K562 (cell line): ENCODE measurements at regions not wholly inside any gene's neighbourhood (a gene's known extent, or its start where the extent isn't known, plus 50 kb on each side); places are given as distances from the start of the nearest gene placed in this dataset.

ENCODE experiments used
- CBFA2T3 ChIP-seq: fragments of 450-650 bp; IDR thresholded peaks from 2 replicates; pipeline ENCODE4 v1.6.1; 2017
- EP300 ChIP-seq: IDR thresholded peaks from 2 replicates; pipeline ENCODE4 v1.6.1; 2012; ENCODE audit warnings: low read length, improper control_type of control experiment
- EZH2 ChIP-seq: IDR thresholded peaks from 2 replicates; pipeline ENCODE4 v1.6.1; 2012; ENCODE audit warnings: low read depth, mild to moderate bottlenecking, inconsistent platforms, low read length, borderline replicate concordance
- HCFC1 ChIP-seq: IDR thresholded peaks from 2 replicates; pipeline ENCODE4 v1.6.1; 2012; ENCODE audit warnings: low read depth, low read length, improper control_type of control experiment
- MAX ChIP-seq: sonication (generic); formaldehyde crosslinking; IDR thresholded peaks from 2 replicates; pipeline ENCODE4 v1.9.0; 2022; ENCODE audit warnings: mild to moderate bottlenecking, missing genetic modification reagents
- NCOA2 ChIP-seq, 2 experiments: fragments of 450-650 bp; IDR thresholded peaks; 2 replicates each; pipeline ENCODE4 v1.6.1; 2018; ENCODE audit warnings: mild to moderate bottlenecking in 2 of 2, moderate library complexity in 1 of 2; ENCODE audit not compliant: partially characterized antibody in 2 of 2
- POLR2A ChIP-seq: fragments of 450-650 bp; conservative IDR thresholded peaks from 2 replicates; pipeline ENCODE4 v1.6.1; 2016
- POLR2AphosphoS5 ChIP-seq: IDR thresholded peaks from 2 replicates; pipeline ENCODE4 v1.6.1; 2011; ENCODE audit warnings: mild to moderate bottlenecking, low read depth, low read length, moderate library complexity; ENCODE audit not compliant: control insufficient read depth, insufficient read depth
- SIN3B ChIP-seq: fragments of 450-650 bp; IDR thresholded peaks from 2 replicates; pipeline ENCODE4 v1.6.1; 2017; ENCODE audit warnings: low read depth, mild to moderate bottlenecking, moderate library complexity
- TAF1 ChIP-seq: IDR thresholded peaks from 2 replicates; pipeline ENCODE4 v1.6.1; 2011; ENCODE audit warnings: mild to moderate bottlenecking, low read length, moderate library complexity; ENCODE audit not compliant: insufficient read depth, control insufficient read depth, severe bottlenecking; ENCODE audit errors: extremely low read depth
- TEAD1 ChIP-seq, 2 experiments: fragments of 450-650 bp in 1 of 2; sonication (generic) in 1 of 2; formaldehyde crosslinking; IDR thresholded peaks; 2 replicates each; pipeline versions ENCODE4 v1.4.0 to v1.8.0; 2020 to 2022; ENCODE audit warnings: mild to moderate bottlenecking in 2 of 2, missing genetic modification reagents in 1 of 2
- UBTF ChIP-seq, 2 experiments: IDR thresholded peaks; 2 replicates each; pipeline ENCODE4 v1.6.1; 2012; ENCODE audit warnings: improper control_type of control experiment in 2 of 2, low read depth in 2 of 2, low read length in 2 of 2, borderline replicate concordance in 1 of 2
- TF ChIP-seq, protein P1 (sequence below), 3 experiments: IDR thresholded peaks in 2 of 3; conservative IDR thresholded peaks in 1 of 3; 2 replicates each; pipeline ENCODE4 v1.5.1; 2011 to 2012; ENCODE audit warnings: low read length in 3 of 3, mild to moderate bottlenecking in 3 of 3, control low read depth in 2 of 3, improper control_type of control experiment in 1 of 3, inconsistent platforms in 1 of 3, low read depth in 1 of 3, mixed read lengths in 1 of 3, moderate library complexity in 1 of 3; ENCODE audit not compliant: insufficient read depth in 2 of 3

DNA sequence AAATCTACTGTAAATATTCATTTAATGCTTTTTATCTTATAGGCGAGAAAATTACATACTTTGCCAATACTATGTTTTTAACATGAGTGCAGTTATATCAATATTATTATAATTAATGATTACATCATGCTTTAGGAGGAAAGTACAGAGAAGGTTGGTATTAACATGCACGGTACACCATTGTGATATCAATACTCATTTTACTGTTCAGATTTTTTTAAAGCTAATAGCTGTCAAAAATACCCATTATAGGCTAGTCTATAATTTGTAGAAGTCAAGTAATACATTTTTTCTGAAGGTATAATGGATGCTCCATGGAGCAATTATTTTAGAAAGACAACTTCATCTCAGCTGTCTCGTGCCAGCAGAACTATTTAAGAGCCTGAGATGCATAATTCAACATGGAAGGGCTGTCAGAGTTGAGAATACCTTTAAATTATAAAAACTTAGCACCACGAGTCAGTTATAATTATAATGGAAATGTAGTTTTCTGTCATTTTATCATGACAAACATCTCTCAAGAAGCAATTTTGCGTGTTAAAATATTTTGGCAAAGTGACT is 1641.7 kb upstream of the ACVR2A start:
- TF ChIP-seq, protein P1, sequence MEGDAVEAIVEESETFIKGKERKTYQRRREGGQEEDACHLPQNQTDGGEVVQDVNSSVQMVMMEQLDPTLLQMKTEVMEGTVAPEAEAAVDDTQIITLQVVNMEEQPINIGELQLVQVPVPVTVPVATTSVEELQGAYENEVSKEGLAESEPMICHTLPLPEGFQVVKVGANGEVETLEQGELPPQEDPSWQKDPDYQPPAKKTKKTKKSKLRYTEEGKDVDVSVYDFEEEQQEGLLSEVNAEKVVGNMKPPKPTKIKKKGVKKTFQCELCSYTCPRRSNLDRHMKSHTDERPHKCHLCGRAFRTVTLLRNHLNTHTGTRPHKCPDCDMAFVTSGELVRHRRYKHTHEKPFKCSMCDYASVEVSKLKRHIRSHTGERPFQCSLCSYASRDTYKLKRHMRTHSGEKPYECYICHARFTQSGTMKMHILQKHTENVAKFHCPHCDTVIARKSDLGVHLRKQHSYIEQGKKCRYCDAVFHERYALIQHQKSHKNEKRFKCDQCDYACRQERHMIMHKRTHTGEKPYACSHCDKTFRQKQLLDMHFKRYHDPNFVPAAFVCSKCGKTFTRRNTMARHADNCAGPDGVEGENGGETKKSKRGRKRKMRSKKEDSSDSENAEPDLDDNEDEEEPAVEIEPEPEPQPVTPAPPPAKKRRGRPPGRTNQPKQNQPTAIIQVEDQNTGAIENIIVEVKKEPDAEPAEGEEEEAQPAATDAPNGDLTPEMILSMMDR (IDR thresholded peaks at IDR 0.05 in 2 of 3, conservative IDR thresholded peaks at IDR 0.05 in 1 of 3; ENCODE audit: insufficient read depth in 2 of 3, low read depth in 1 of 3, low read length in 3 of 3): no peak
- TF ChIP-seq EP300 (no peak), CBFA2T3 (no peak), SIN3B (no peak), TEAD1 (CRISPR knock-in tag; IDR thresholded peaks at IDR 0.05) (no peak), UBTF (IDR thresholded peaks at IDR 0.05; ENCODE audit: borderline replicate concordance in 1 of 2, low read depth in 2 of 2, low read length in 2 of 2) (no peak), NCOA2 (IDR thresholded peaks at IDR 0.05; ENCODE audit: partially characterized antibody in 2 of 2) (no peak), EZH2 (no peak), POLR2A (no peak), HCFC1 (no peak), TAF1 (no peak), POLR2AphosphoS5 (no peak), MAX (CRISPR knock-in tag) (no peak)
